HepG2 (cell line): ENCODE measurements at regions not wholly inside any gene's neighbourhood (a gene's known extent, or its start where the extent isn't known, plus 50 kb on each side); places are given as distances from the start of the nearest gene placed in this dataset.

ENCODE experiments used
- ATM ChIP-seq: fragments of 450-650 bp; IDR thresholded peaks from 2 replicates; pipeline ENCODE4 v1.7.1; 2017; ENCODE audit warnings: mild to moderate bottlenecking, borderline replicate concordance
- FOXJ3 ChIP-seq: sonication (generic); formaldehyde crosslinking; IDR thresholded peaks from 2 replicates; pipeline ENCODE4 v1.4.0; 2020; ENCODE audit warnings: missing genetic modification reagents, mild to moderate bottlenecking, borderline replicate concordance
- FOXP1 ChIP-seq, 2 experiments: fragments of 450-650 bp in 1 of 2; IDR thresholded peaks; 2 replicates each; pipeline ENCODE4 v1.6.1; 2017 to 2018; ENCODE audit warnings: antibody characterized with exemption in 1 of 2
- HHEX ChIP-seq: IDR thresholded peaks from 2 replicates; pipeline ENCODE4 v1.6.1; 2016; ENCODE audit warnings: control low read depth
- SKI ChIP-seq: fragments of 450-650 bp; IDR thresholded peaks from one replicate; pipeline ENCODE4 v1.6.1; 2018; ENCODE audit warnings: mild to moderate bottlenecking; ENCODE audit not compliant: partially characterized antibody
- SPEN ChIP-seq: sonication (generic); formaldehyde crosslinking; IDR thresholded peaks from 2 replicates; pipeline ENCODE4 v1.5.1; 2020; ENCODE audit warnings: low read depth, mild to moderate bottlenecking, missing genetic modification reagents
- ZNF891 ChIP-seq: sonication (generic); formaldehyde crosslinking; IDR thresholded peaks from 2 replicates; pipeline ENCODE4 v1.5.0; 2020; ENCODE audit warnings: mild to moderate bottlenecking, missing genetic modification reagents
- TF ChIP-seq, protein P1 (sequence below): sonication (generic); formaldehyde crosslinking; IDR thresholded peaks from 2 replicates; pipeline ENCODE4 v1.4.0; 2020; ENCODE audit warnings: missing genetic modification reagents, borderline replicate concordance
- TF ChIP-seq, protein P2 (sequence below), 2 experiments: fragments of 450-650 bp in 1 of 2; sonication (generic) in 1 of 2; formaldehyde crosslinking; IDR thresholded peaks; 2 replicates each; pipeline versions ENCODE4 v1.5.0 to v1.8.0; 2020 to 2022; ENCODE audit warnings: mild to moderate bottlenecking in 1 of 2, missing genetic modification reagents in 1 of 2
- TF ChIP-seq, protein P3 (sequence below): sonication (generic); formaldehyde crosslinking; IDR thresholded peaks from 2 replicates; pipeline ENCODE4 v1.8.0; 2022; ENCODE audit warnings: mild to moderate bottlenecking, missing genetic modification reagents, borderline replicate concordance
- TF ChIP-seq, protein P4 (sequence below): IDR thresholded peaks from 2 replicates; pipeline ENCODE4 v1.6.1; 2016; ENCODE audit warnings: missing genetic modification reagents, missing compliant biosample characterization
- TF ChIP-seq, protein P5 (sequence below): sonication (generic); formaldehyde crosslinking; IDR thresholded peaks from 2 replicates; pipeline ENCODE4 v1.4.0; 2020; ENCODE audit warnings: mild to moderate bottlenecking, missing genetic modification reagents

DNA sequence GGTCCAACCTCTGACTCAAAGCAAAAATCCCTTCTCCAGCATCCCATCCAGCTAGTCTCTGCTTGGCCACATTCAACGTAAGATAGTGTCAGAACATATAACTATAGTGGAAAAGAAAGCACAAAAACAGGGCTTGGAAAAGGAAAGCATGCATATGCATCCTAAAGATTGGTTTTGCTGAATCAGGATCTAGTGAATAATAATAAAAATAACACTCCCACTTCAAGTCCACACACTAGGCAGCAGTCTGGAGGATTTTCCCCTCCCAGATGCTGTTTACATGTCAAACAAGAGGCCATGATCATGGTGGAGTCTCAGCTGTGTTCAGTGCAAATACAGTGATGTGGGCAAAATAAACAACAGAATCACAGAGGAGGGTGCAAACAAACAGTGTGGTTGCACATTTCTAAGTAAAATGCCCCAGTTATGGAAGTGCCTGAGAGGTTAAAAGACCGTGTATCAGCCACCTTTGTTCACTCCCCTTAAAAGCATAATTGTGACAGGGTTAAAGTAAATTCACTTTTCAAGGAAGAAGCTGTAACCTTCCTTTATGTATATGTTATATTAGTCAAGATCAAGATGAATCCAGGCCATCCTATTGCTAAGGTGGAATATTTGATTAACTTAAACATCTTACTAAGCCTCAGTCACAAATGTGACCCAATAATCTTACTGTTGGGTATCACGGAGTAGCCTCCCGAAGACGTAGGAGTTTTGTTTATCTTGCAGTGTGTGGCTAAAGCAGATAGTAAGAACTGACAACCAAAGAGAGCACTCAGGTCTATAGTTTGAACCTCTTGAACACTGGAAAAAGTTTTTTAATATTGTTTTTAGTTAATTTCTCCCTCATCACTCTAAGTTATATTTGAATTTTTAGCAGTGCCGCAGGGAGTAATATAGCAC, 424.5 kb downstream of the SOX2 start (continued):
- TF ChIP-seq, protein P1, sequence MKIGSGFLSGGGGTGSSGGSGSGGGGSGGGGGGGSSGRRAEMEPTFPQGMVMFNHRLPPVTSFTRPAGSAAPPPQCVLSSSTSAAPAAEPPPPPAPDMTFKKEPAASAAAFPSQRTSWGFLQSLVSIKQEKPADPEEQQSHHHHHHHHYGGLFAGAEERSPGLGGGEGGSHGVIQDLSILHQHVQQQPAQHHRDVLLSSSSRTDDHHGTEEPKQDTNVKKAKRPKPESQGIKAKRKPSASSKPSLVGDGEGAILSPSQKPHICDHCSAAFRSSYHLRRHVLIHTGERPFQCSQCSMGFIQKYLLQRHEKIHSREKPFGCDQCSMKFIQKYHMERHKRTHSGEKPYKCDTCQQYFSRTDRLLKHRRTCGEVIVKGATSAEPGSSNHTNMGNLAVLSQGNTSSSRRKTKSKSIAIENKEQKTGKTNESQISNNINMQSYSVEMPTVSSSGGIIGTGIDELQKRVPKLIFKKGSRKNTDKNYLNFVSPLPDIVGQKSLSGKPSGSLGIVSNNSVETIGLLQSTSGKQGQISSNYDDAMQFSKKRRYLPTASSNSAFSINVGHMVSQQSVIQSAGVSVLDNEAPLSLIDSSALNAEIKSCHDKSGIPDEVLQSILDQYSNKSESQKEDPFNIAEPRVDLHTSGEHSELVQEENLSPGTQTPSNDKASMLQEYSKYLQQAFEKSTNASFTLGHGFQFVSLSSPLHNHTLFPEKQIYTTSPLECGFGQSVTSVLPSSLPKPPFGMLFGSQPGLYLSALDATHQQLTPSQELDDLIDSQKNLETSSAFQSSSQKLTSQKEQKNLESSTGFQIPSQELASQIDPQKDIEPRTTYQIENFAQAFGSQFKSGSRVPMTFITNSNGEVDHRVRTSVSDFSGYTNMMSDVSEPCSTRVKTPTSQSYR: peak; percentile 14; the same call in 1 of the 2 replicates
- TF ChIP-seq SPEN (no peak), ZNF891 (no peak), FOXJ3 (CRISPR knock-in tag) (peak; percentile 62; the same call in 1 of the 2 replicates), ATM (no peak), FOXP1 (IDR thresholded peaks at IDR 0.05) (peak; percentile 78), FOXP1 (CRISPR knock-in tag; IDR thresholded peaks at IDR 0.05) (peak; percentile 99), SKI (peak; percentile 29), HHEX (CRISPR knock-in tag) (peak; percentile 81)
- TF ChIP-seq, protein P2, sequence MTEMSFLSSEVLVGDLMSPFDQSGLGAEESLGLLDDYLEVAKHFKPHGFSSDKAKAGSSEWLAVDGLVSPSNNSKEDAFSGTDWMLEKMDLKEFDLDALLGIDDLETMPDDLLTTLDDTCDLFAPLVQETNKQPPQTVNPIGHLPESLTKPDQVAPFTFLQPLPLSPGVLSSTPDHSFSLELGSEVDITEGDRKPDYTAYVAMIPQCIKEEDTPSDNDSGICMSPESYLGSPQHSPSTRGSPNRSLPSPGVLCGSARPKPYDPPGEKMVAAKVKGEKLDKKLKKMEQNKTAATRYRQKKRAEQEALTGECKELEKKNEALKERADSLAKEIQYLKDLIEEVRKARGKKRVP (CRISPR knock-in tag; IDR thresholded peaks at IDR 0.05): peak in 1 of 2 experiments; percentile 64; a peak in 2 of 4 replicates
- TF ChIP-seq, protein P3, sequence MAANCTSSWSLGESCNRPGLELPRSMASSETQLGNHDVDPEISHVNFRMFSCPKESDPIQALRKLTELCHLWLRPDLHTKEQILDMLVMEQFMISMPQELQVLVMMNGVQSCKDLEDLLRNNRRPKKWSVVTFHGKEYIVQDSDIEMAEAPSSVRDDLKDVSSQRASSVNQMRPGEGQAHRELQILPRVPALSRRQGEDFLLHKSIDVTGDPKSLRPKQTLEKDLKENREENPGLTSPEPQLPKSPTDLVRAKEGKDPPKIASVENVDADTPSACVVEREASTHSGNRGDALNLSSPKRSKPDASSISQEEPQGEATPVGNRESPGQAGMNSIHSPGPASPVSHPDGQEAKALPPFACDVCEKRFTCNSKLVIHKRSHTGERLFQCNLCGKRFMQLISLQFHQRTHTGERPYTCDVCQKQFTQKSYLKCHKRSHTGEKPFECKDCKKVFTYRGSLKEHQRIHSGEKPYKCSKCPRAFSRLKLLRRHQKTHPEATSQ (CRISPR knock-in tag): no peak
- TF ChIP-seq, protein P4, sequence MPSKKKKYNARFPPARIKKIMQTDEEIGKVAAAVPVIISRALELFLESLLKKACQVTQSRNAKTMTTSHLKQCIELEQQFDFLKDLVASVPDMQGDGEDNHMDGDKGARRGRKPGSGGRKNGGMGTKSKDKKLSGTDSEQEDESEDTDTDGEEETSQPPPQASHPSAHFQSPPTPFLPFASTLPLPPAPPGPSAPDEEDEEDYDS (CRISPR knock-in tag): peak; percentile 21; the same call in 1 of the 2 replicates
- TF ChIP-seq, protein P5, sequence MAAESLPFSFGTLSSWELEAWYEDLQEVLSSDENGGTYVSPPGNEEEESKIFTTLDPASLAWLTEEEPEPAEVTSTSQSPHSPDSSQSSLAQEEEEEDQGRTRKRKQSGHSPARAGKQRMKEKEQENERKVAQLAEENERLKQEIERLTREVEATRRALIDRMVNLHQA (CRISPR knock-in tag): no peak
